Activated T-cell treated with anti-CD3 and anti-CD28 coated beads, Interleukin-2, amount 50 U/mL, for 72 hours (primary cell): ENCODE measurements at regions not wholly inside any gene's neighbourhood (a gene's known extent, or its start where the extent isn't known, plus 50 kb on each side); places are given as distances from the start of the nearest gene placed in this dataset.

Experiments used
- ATAC-seq, 2 donors: fragments of 150-1000 bp; cut with Tn5 transposase; replicated peaks in 1 of 2; 2 replicates each; pipeline ENCODE4 v1.10.0; 2021; ENCODE audit warnings: moderate library complexity in 2 of 2, mild to moderate bottlenecking in 1 of 2
- DNase-seq, 2 donors: peaks; one replicate each; pipeline ENCODE4 v3.0.0; 2021 to 2022; ENCODE audit warnings: mixed read lengths in 1 of 2
- H3K27ac Mint-ChIP-seq: one replicate; pipeline ENCODE4 v1.8.0; 2022; ENCODE audit warnings: mild to moderate bottlenecking, moderate library complexity, mixed read lengths
- H3K27me3 Mint-ChIP-seq: one replicate; pipeline ENCODE4 v1.8.0; 2022; ENCODE audit warnings: low read depth, mixed read lengths
- H3K36me3 Mint-ChIP-seq, 2 donors: one replicate each; pipeline ENCODE4 v1.8.0; 2022; ENCODE audit warnings: mixed read lengths in 2 of 2, mild to moderate bottlenecking in 1 of 2; ENCODE audit not compliant: insufficient read depth in 2 of 2
- H3K4me1 Mint-ChIP-seq: one replicate; pipeline ENCODE4 v1.8.0; 2022; ENCODE audit warnings: low read depth, mixed read lengths
- H3K4me3 Mint-ChIP-seq, 2 donors: one replicate each; pipeline ENCODE4 v1.8.0; 2022; ENCODE audit warnings: mild to moderate bottlenecking in 2 of 2, mixed read lengths in 2 of 2, moderate library complexity in 2 of 2
- H3K9me3 Mint-ChIP-seq, 2 donors: one replicate each; pipeline ENCODE4 v1.8.0; 2022; ENCODE audit warnings: mixed read lengths in 2 of 2

DNA sequence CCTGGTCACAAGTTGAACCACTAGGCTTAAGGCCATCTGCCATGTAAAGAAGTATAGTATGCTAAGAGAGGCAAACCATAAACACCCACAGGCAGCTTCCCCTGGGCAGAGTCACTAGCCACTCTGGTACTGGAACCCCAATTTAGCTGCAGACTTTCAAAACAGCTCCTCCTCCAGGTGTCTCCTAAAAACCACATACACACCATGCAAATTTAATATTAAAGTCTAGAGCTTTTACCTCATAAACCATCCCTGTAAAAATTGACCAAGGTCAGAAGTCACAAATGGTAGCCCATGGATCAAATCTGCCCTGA is 99.1 kb upstream of the STT3B start:
- Mint-ChIP-seq H3K9me3 (peaks cover 6 to 20% of the 10 kb centered on the region in 2 donors), H3K27me3 (no peaks in the 10 kb centered on the region), H3K36me3 (peaks cover 10 to 20% of the 10 kb centered on the region in 2 donors), H3K4me3 (no peak overlapping the region), H3K4me1 (peaks cover 6% of the 10 kb centered on the region), H3K27ac (no peak overlapping the region)
- ATAC-seq (no peak), DNase-seq (no peak)

DNA sequence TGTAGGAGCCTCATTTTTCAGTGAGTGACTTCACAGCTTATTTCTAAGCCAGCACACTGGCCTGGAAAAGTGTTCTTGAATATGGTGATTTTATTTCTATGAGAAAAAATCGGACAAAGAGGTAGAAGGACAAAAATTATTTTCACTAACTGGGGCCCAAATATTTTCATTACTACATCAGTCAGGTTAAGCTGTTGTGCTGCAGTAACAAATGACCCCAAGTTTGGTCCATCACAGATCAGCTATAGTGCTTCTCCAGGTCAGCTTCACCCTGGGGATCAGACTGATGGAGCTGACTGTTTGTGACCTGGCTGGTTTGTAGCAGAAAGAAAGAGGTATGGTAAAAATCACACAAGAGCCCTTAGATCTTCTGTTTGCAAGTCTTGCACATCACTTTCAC is 97.9 kb upstream of the STT3B start:
- H3K27me3 Mint-ChIP-seq: no peaks in the 10 kb centered on the region
- no peak overlapping the region for H3K27ac Mint-ChIP-seq
- DNase-seq: no peak
- ATAC-seq: no peak
- H3K36me3 Mint-ChIP-seq: peaks cover 8 to 14% of the 10 kb centered on the region in 2 donors
- H3K4me1 Mint-ChIP-seq: peaks cover 6% of the 10 kb centered on the region
- H3K4me3 Mint-ChIP-seq: no peak overlapping the region
- peaks cover 6 to 14% of the 10 kb centered on the region in 2 donors for H3K9me3 Mint-ChIP-seq

DNA sequence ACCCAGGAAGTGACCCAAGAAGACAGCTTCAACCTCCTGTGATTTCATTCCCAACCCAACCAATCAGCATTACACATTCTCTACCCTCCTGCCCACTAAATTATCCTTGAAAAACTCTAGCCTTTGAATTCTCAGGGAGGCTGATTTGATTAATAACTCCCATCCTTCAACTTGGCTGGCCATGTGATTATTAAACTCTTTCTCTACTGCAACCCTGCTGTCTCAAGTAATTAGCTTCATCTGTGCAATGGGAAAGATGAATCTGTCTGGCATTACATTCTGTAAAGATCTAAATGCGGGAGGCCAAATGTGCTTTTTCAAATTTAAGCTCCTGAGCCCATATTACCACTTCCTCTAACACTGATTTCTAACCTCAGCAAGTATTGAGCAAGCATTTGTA is 95.9 kb upstream of the STT3B start:
- H3K4me3 Mint-ChIP-seq: no peak overlapping the region
- peaks cover 6% of the 10 kb centered on the region for H3K4me1 Mint-ChIP-seq
- no peak overlapping the region for H3K27ac Mint-ChIP-seq
- peaks cover 8 to 14% of the 10 kb centered on the region in 2 donors for H3K36me3 Mint-ChIP-seq
- H3K9me3 Mint-ChIP-seq: peaks cover 6 to 14% of the 10 kb centered on the region in 2 donors
- ATAC-seq (no peak), DNase-seq (no peak)
- H3K27me3 Mint-ChIP-seq: no peaks in the 10 kb centered on the region

DNA sequence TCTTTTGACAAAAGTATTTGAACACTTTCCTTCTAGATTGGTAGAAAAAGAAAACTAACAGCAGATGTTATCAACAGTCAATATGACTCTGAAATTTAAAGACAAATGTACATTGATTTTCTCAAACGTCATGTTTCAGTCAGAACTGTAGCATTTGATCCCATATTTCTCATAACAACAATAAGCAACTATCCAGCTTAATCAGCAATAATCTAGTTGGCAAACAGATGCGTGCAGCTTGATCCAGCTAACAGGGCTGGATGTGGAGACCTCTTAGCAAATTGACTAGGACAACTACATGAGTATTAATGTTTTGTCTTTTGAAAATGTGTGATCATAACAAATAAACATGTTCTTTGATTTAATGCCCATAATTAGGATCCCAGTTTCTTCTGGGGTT is 94.0 kb upstream of the STT3B start:
- Mint-ChIP-seq H3K4me1 (peaks cover 3% of the 10 kb centered on the region), H3K36me3 (peaks cover 6 to 14% of the 10 kb centered on the region in 2 donors), H3K4me3 (no peak overlapping the region), H3K9me3 (peaks cover 6 to 14% of the 10 kb centered on the region in 2 donors), H3K27ac (no peak overlapping the region), H3K27me3 (no peaks in the 10 kb centered on the region)
- no peak for ATAC-seq
- DNase-seq: no peak

DNA sequence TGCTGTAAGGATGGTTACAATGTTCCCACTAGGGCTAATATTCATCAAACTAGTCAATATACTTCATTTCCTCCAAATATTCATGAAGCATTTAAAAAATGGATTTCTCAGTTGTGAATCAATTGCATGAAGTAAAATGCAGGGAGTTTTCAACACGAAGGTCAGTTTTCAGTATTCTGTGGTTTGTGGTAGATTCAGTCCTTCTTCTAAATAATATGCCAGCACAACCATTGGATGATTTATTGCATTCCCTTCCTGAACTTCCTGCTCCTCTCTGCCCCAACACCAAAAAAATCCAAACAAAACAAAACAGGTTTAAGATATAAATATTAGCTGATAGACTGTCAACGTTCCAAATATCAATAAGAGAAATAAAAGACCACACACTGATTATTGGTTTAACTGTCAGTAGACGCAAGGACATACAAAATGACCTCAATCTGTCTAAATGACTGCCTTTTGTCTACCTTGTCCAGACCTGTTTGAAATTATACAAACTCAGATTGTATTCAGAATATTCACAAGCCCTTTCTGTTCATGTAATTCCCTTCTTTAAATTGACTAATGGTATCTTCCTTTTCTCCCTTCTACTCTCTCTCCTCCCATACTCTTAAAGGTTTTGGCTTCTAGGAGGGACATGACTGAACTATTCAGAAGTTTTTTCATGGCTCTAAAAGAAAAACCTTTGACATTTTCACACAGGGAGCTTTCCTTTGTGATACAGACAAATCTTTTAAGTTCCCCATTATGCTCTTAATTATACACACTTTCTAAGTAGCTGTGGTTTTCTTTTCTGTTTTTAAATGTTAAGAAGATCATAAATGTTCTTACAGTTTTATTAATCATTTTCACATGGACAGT is 92.6 kb upstream of the STT3B start:
- DNase-seq (no peak), ATAC-seq (no peak)
- H3K36me3 Mint-ChIP-seq: peaks cover 6 to 14% of the 10 kb centered on the region in 2 donors
- peaks cover 5% of the 10 kb centered on the region for H3K4me1 Mint-ChIP-seq
- no peak overlapping the region for H3K4me3 Mint-ChIP-seq
- peaks cover 4 to 11% of the 10 kb centered on the region in 2 donors for H3K9me3 Mint-ChIP-seq
- H3K27me3 Mint-ChIP-seq: no peaks in the 10 kb centered on the region
- H3K27ac Mint-ChIP-seq: no peak overlapping the region

DNA sequence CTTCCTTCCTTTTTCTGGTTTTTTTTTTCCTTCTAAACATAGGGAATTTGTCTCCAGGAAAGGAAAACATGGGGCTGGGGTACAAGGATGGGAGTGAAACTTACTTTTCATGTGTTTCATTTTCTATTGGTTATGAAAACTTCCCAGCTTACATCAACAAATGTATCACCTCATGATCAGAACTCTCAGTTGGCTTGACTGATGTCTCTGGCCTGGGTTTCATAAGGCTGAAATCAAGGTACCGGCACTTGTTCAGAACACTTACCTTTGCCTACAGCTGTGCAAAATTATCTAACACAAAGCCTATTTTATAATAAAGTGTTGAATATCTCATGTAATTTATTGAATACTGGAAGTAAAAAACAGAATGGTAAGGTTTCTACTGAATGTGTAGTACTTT is 91.8 kb upstream of the STT3B start:
- Mint-ChIP-seq H3K4me1 (peaks cover 5% of the 10 kb centered on the region), H3K4me3 (no peak overlapping the region), H3K9me3 (peaks cover 4 to 8% of the 10 kb centered on the region in 2 donors), H3K36me3 (peaks cover 6 to 14% of the 10 kb centered on the region in 2 donors), H3K27me3 (no peaks in the 10 kb centered on the region), H3K27ac (peak overlapping the region; percentile 48)
- no peak for DNase-seq
- ATAC-seq: no peak

DNA sequence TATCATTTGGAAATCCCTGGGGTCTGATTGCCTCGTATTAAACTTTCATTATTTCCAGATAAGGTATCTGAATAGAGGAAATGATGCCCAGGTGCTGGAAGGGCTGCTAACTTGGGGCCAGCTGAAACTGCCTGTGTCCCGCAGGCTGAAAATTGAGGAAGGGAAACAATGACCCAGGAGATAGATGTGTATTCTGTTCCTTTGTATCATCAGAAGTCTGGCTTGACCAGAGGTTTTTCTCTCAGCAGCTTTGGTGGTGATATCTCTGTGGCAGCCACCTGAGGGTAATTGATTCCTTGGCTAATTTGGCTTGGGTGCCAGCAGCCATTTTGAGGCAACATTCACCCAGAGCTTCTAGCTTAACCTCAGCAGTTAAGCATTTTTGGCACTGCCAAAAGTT is 90.0 kb upstream of the STT3B start:
- no peak for ATAC-seq
- H3K4me3 Mint-ChIP-seq: no peak overlapping the region
- no peak for DNase-seq
- peaks cover 5% of the 10 kb centered on the region for H3K4me1 Mint-ChIP-seq
- no peaks in the 10 kb centered on the region for H3K27me3 Mint-ChIP-seq
- peaks cover under 1 to 1% of the 10 kb centered on the region in 2 donors for H3K9me3 Mint-ChIP-seq
- peaks cover under 1 to 1% of the 10 kb centered on the region in 2 donors for H3K36me3 Mint-ChIP-seq
- no peak overlapping the region for H3K27ac Mint-ChIP-seq

DNA sequence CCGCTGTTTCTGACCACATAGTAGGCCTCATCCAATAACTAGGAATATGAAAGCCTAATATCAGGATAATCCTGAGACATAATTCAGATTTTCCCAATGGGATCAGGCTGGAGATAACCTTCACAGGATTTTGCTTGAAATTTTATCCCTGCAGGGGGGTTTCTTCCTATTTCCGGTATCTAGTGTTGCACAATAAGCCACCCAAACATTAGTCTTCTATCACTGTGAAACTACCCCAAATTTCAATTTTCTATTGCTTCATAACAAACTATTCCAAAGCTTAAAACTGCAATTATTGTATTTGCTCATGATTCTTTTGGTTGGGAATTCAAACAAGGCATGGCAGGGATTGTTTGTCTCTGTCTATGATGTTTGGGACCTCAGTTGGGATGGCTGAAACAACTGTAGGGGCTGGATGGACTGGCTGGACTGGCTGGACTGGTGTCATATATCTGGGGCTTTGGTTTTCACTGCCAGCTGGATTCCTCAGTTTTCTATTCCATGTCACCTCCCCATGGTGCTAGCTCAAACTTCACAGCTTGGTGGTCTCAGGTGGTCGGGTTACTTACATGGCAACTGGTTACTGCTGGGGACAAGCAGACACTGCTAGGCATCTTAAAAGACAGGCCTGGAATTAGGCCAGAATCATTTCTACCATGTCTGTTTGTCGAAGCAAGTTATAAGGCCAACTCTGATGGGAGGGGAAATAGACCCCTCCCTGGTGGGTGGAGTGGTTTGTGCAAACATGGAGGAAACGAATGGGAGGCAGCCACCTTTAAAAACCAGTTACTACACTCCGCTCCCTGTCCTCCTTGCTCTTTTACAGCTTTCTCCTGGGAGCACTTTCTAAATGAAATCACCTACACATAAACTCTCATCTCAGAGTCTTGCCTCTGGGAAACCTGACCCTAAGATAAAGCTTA is 88.2 kb upstream of the STT3B start:
- peaks cover 17% of the 10 kb centered on the region for H3K4me1 Mint-ChIP-seq
- DNase-seq: no peak
- H3K27me3 Mint-ChIP-seq: no peaks in the 10 kb centered on the region
- no peak overlapping the region for H3K27ac Mint-ChIP-seq
- ATAC-seq: no peak
- no peak overlapping the region for H3K4me3 Mint-ChIP-seq
- peaks cover 4 to 7% of the 10 kb centered on the region in 2 donors for H3K36me3 Mint-ChIP-seq
- H3K9me3 Mint-ChIP-seq: peaks cover 0 to 4% of the 10 kb centered on the region in 2 donors

DNA sequence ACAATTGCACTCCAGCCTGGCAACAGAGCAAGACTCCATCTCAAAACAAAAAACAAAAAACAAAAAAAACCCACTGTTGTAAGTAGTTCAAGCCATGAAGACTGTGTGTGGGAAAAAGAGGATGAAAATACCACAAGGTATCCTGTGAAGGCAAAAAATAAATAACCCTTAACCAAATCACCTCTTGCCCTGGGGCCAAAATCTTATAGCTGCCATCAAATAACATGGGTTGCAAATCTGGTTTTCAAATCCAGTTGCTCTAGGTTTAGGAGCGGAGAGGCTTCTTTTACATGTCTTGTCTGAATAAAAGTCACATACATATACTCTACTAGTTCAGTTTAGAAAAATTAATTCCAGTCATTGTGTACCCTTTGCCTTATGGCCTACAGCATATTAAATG is 87.0 kb upstream of the STT3B start:
- peaks cover 6 to 7% of the 10 kb centered on the region in 2 donors for H3K36me3 Mint-ChIP-seq
- ATAC-seq (no peak), DNase-seq (no peak)
- peaks cover 28% of the 10 kb centered on the region for H3K4me1 Mint-ChIP-seq
- peaks cover 0 to 4% of the 10 kb centered on the region in 2 donors for H3K9me3 Mint-ChIP-seq
- H3K4me3 Mint-ChIP-seq: no peak overlapping the region
- no peaks in the 10 kb centered on the region for H3K27me3 Mint-ChIP-seq
- H3K27ac Mint-ChIP-seq: no peak overlapping the region

DNA sequence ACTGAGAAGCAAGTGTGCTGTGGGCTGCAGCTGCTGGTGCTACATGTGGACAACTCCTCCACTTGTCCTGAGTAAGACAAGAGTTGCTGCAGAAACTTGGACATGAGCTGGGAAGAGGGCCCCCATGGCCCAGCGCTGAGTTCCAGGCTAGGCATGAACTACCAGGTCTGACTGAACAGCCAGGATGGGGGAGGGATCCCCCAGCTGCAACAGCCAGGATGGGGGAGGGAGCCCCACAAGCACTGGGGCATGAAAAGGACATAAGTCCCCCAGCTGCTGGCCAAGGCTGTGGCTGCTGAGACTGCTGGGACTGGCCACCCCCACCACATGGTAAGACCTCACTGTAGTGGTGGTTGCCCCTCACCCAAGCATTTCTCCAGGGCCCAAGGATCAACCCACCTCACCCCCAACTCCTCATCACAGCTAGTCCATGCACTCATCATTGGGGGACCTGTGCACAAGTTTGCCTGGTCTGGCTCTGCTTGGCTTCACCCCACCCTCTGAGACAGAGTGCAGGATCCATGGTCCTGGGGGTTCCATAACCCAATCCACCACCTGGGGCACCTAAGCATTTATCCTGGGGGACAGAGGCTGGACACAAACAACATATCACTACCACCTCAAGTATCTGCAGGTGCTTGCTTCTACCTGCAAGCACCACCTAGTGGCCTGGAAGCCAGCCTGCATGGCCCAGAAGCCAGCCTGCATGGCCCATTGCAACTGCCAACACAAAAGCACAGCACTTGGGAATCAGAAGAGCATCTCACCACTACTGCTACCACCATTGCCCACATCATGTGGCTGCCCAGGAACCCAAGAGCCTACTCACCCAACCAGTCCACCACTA is 84.5 kb upstream of the STT3B start:
- peaks cover 7 to 8% of the 10 kb centered on the region in 2 donors for H3K36me3 Mint-ChIP-seq
- no peak overlapping the region for H3K4me3 Mint-ChIP-seq
- H3K4me1 Mint-ChIP-seq: peaks cover 28% of the 10 kb centered on the region
- peaks cover 0 to 4% of the 10 kb centered on the region in 2 donors for H3K9me3 Mint-ChIP-seq
- DNase-seq (peak; percentile 20 to 35), ATAC-seq (peak; percentile 54 to 62)
- H3K27me3 Mint-ChIP-seq: no peaks in the 10 kb centered on the region
- no peak overlapping the region for H3K27ac Mint-ChIP-seq

DNA sequence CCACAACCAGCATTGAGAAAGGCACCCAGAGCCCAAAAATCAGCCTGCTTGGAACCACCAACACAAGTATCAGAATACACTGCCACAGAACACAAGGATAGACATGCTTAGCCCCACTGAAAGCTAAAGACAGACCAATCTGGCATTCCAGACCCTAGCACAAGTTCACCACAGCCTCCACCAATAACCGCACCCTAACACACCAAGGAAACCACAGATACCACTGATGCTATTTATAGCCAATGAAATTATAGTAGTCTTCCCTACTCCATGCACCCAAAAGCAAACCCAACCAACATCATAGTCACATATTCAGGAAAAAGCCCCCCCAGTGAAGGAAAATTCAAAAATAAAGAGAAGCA is 83.9 kb upstream of the STT3B start:
- H3K4me3 Mint-ChIP-seq: no peak overlapping the region
- H3K9me3 Mint-ChIP-seq: peaks cover 0 to 4% of the 10 kb centered on the region in 2 donors
- no peaks in the 10 kb centered on the region for H3K27me3 Mint-ChIP-seq
- peaks cover 24% of the 10 kb centered on the region for H3K4me1 Mint-ChIP-seq
- peaks cover 7 to 8% of the 10 kb centered on the region in 2 donors for H3K36me3 Mint-ChIP-seq
- DNase-seq (no peak), ATAC-seq (no peak)
- H3K27ac Mint-ChIP-seq: no peak overlapping the region

DNA sequence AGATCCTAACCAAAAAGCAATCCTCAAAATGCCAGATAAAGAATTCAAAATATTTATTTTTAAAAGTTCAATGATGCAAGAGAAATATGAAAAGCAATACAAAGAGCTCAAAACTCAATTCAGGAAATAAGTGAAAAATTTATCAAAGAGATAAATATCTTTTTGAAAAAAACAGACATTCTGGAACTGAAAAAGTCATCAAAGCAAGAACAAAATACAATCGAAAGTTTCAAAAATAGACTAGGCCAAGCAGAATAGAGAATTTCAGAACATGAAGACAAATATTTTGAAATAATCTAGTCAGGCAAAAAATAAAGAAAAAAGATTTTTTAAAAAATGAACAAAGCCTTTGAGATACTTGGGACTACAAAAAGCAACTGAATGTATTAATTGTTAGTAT is 83.4 kb upstream of the STT3B start:
- H3K27me3 Mint-ChIP-seq: no peaks in the 10 kb centered on the region
- DNase-seq (no peak), ATAC-seq (no peak)
- peaks cover 7 to 8% of the 10 kb centered on the region in 2 donors for H3K36me3 Mint-ChIP-seq
- H3K9me3 Mint-ChIP-seq: peaks cover 0 to 4% of the 10 kb centered on the region in 2 donors
- H3K4me1 Mint-ChIP-seq: peaks cover 23% of the 10 kb centered on the region
- H3K27ac Mint-ChIP-seq: no peak overlapping the region
- no peak overlapping the region for H3K4me3 Mint-ChIP-seq
